H1 (cell line): ENCODE measurements at regions not wholly inside any gene's neighbourhood (a gene's known extent, or its start where the extent isn't known, plus 50 kb on each side); places are given as distances from the start of the nearest gene placed in this dataset.

Experiments
- CTCF ChIA-PET: fragments of 300-600 bp; sonication (Branson Sonifier 250); formaldehyde crosslinking; loops from one replicate; lab custom pipeline; 2021; ENCODE audit not compliant: partially characterized antibody; lab: Charles Lee
- POLR2A ChIA-PET: fragments of 300-600 bp; sonication (Branson Sonifier 250); formaldehyde crosslinking; loops from one replicate; lab custom pipeline; 2021; ENCODE audit warnings: inconsistent platforms; ENCODE audit not compliant: partially characterized antibody; lab: Charles Lee
- DNase-seq, 2 experiments: peaks; one replicate each; pipeline versions ENCODE4 v3.0.0 to v3.0.0-alpha.2; 2010 to 2022; ENCODE audit warnings: low spot score in 2 of 2, low read depth in 1 of 2, mixed read lengths in 1 of 2
- FAIRE-seq: peaks from 2 replicates; lab custom pipeline; 2011; peaks lifted over from hg19 to GRCh38; lab: Jason Lieb, UNC
- H2AFZ ChIP-seq: 2 replicates; pipeline ENCODE4 v1.8.1; 2012; ENCODE audit warnings: low read length, inconsistent platforms
- H2AK5ac ChIP-seq: 2 replicates; pipeline ENCODE4 v1.6.1; 2013; ENCODE audit warnings: low read depth, low read length
- H2BK120ac ChIP-seq: replicated peaks from 2 replicates; pipeline ENCODE3; 2013; ENCODE audit warnings: low read depth, low read length, inconsistent platforms
- H2BK12ac ChIP-seq: 2 replicates; pipeline ENCODE4 v1.6.1; 2013; ENCODE audit warnings: low read depth, low read length
- H2BK15ac ChIP-seq: 2 replicates; pipeline ENCODE4 v1.6.1; 2013; ENCODE audit warnings: low read length
- H2BK20ac ChIP-seq: 2 replicates; pipeline ENCODE4 v1.6.1; 2013; ENCODE audit warnings: low read length
- H2BK5ac ChIP-seq: 2 replicates; pipeline ENCODE4 v1.6.1; 2013; ENCODE audit warnings: low read depth, low read length
- H3K14ac ChIP-seq: 2 replicates; pipeline ENCODE4 v1.6.1; 2013; ENCODE audit warnings: inconsistent platforms; ENCODE audit not compliant: insufficient read length
- H3K18ac ChIP-seq: 2 replicates; pipeline ENCODE4 v1.6.1; 2013; ENCODE audit warnings: low read length; ENCODE audit errors: extremely low read depth
- H3K23ac ChIP-seq: 2 replicates; pipeline ENCODE4 v1.6.1; 2013; ENCODE audit warnings: inconsistent platforms; ENCODE audit not compliant: insufficient read length
- H3K23me2 ChIP-seq: 2 replicates; pipeline ENCODE4 v1.6.1; 2013; ENCODE audit warnings: low read depth, low read length
- H3K27ac ChIP-seq: 2 replicates; pipeline ENCODE4 v1.6.1; 2011; ENCODE audit warnings: low read depth, low read length, inconsistent platforms
- H3K27me3 ChIP-seq, 4 experiments: replicated peaks in 1 of 4; 1 replicate in 1 of 4; 2 replicates in 3 of 4; pipeline versions ENCODE4 v1.6.1 to v1.8.1; 2011 to 2013; ENCODE audit warnings: low read length in 3 of 4, mild to moderate bottlenecking in 3 of 4, inconsistent platforms in 2 of 4, mixed read lengths in 2 of 4, moderate library complexity in 1 of 4; ENCODE audit not compliant: control insufficient read depth in 3 of 4, insufficient read depth in 3 of 4; ENCODE audit errors: extremely low read depth in 1 of 4
- H3K36me3 ChIP-seq, 4 experiments: 2 replicates each; pipeline versions ENCODE4 v1.6.1 to v1.8.1; 2011 to 2013; ENCODE audit warnings: mild to moderate bottlenecking in 4 of 4, low read length in 3 of 4, moderate library complexity in 2 of 4, control low read depth in 1 of 4, inconsistent platforms in 1 of 4; ENCODE audit not compliant: insufficient read depth in 4 of 4, control insufficient read depth in 2 of 4
- H3K4ac ChIP-seq: replicated peaks from 2 replicates; pipeline ENCODE3; 2013; ENCODE audit warnings: low read length, low read depth, mixed read lengths, inconsistent platforms; ENCODE audit not compliant: insufficient read length
- H3K4me1 ChIP-seq, 4 experiments: replicated peaks in 1 of 4; 1 replicate in 1 of 4; 2 replicates in 3 of 4; pipeline versions ENCODE4 v1.6.1 to v1.8.1; 2011 to 2013; ENCODE audit warnings: low read length in 3 of 4, inconsistent platforms in 2 of 4, mixed read lengths in 1 of 4; ENCODE audit not compliant: insufficient read depth in 4 of 4, control insufficient read depth in 3 of 4
- H3K4me2 ChIP-seq, 2 experiments: 2 replicates each; pipeline versions ENCODE4 v1.6.1 to v1.8.1; 2011 to 2013; ENCODE audit warnings: low read depth in 2 of 2, low read length in 2 of 2, control low read depth in 1 of 2, inconsistent platforms in 1 of 2, mild to moderate bottlenecking in 1 of 2; ENCODE audit not compliant: insufficient read depth in 1 of 2
- H3K4me3 ChIP-seq, 4 experiments: fragments of 200-600, 300-600 bp in 1 of 4; sonication (generic), shearing (Covaris generic), sonication (Bioruptor Twin) in 1 of 4; 2 replicates each; pipeline versions ENCODE4 v1.5.1 to v1.8.1; 2011 to 2016; ENCODE audit warnings: low read length in 4 of 4, low read depth in 3 of 4, control low read depth in 2 of 4, inconsistent platforms in 2 of 4, mild to moderate bottlenecking in 2 of 4, mixed read lengths in 1 of 4, moderate library complexity in 1 of 4; ENCODE audit not compliant: insufficient read depth in 2 of 4; ENCODE audit errors: extremely low read depth in 1 of 4
- H3K56ac ChIP-seq: replicated peaks from 2 replicates; pipeline ENCODE3; 2013; ENCODE audit warnings: low read depth, mild to moderate bottlenecking, mixed read lengths, low read length, inconsistent platforms; ENCODE audit not compliant: insufficient read length
- H3K79me1 ChIP-seq: 2 replicates; pipeline ENCODE4 v1.6.1; 2013; ENCODE audit warnings: low read depth, low read length, control low read depth
- H3K79me2 ChIP-seq, 2 experiments: 2 replicates each; pipeline versions ENCODE4 v1.6.1 to v1.8.1; 2012 to 2013; ENCODE audit warnings: low read length in 2 of 2, mild to moderate bottlenecking in 2 of 2, inconsistent platforms in 1 of 2; ENCODE audit not compliant: insufficient read depth in 2 of 2, control insufficient read depth in 1 of 2
- H3K9ac ChIP-seq, 4 experiments: replicated peaks in 1 of 4; 1 replicate in 1 of 4; 2 replicates in 3 of 4; pipeline versions ENCODE4 v1.6.1 to v1.8.1; 2011 to 2013; ENCODE audit warnings: low read depth in 3 of 4, low read length in 3 of 4, control low read depth in 2 of 4, mild to moderate bottlenecking in 2 of 4, moderate library complexity in 2 of 4, inconsistent platforms in 1 of 4; ENCODE audit errors: extremely low read depth in 1 of 4
- H3K9me3 ChIP-seq, 2 experiments: 2 replicates each; pipeline versions ENCODE4 v1.6.1 to v1.8.1; 2012 to 2013; ENCODE audit warnings: mild to moderate bottlenecking in 2 of 2, moderate library complexity in 2 of 2, control low read depth in 1 of 2, inconsistent platforms in 1 of 2, low read depth in 1 of 2, low read length in 1 of 2, mixed read lengths in 1 of 2; ENCODE audit not compliant: insufficient read depth in 2 of 2
- H4K20me1 ChIP-seq, 2 experiments: replicated peaks in 1 of 2; 2 replicates each; pipeline versions ENCODE3 to v1.8.1; 2011 to 2013; ENCODE audit warnings: inconsistent platforms in 2 of 2, low read length in 2 of 2, mild to moderate bottlenecking in 1 of 2; ENCODE audit not compliant: insufficient read depth in 2 of 2, control insufficient read depth in 1 of 2
- H4K5ac ChIP-seq: 2 replicates; pipeline ENCODE4 v1.6.1; 2013; ENCODE audit warnings: low read length, low read depth, mixed read lengths, inconsistent platforms; ENCODE audit not compliant: insufficient read length
- H4K8ac ChIP-seq: 2 replicates; pipeline ENCODE4 v1.8.0; 2013; ENCODE audit warnings: mild to moderate bottlenecking, moderate library complexity, low read length, inconsistent platforms; ENCODE audit not compliant: insufficient read depth; ENCODE audit errors: extremely low read depth
- H4K91ac ChIP-seq: replicated peaks from 2 replicates; pipeline ENCODE3; 2013; ENCODE audit warnings: low read length, mixed read lengths, inconsistent platforms; ENCODE audit not compliant: insufficient read length
- ATF2 ChIP-seq: IDR thresholded peaks from 2 replicates; pipeline ENCODE4 v1.6.1; 2012; ENCODE audit warnings: low read length, inconsistent platforms
- NRF1 ChIP-seq: IDR thresholded peaks from 2 replicates; pipeline ENCODE4 v1.6.1; 2011; ENCODE audit warnings: mild to moderate bottlenecking, low read depth, low read length, improper control_type of control experiment
- PHF8 ChIP-seq: fragments of 200-600 bp; sonication (generic); conservative IDR thresholded peaks from 2 replicates; pipeline ENCODE4 v1.7.1; 2012; ENCODE audit warnings: low read depth, mild to moderate bottlenecking, inconsistent platforms, low read length, moderate library complexity
- WGBS, 2 experiments: shearing (Covaris generic) in 1 of 2; methylation state at CpG; one replicate each; pipeline versions ENCODE4 v1.1.6 to v1.1.7; 2013 to 2015; ENCODE audit warnings: low lambda C conversion rate in 2 of 2, mixed read lengths in 2 of 2, inconsistent platforms in 1 of 2, low coverage in 1 of 2, missing lambda C conversion rate in 1 of 2; ENCODE audit not compliant: insufficient replicate concordance in 2 of 2, insufficient coverage in 1 of 2, insufficient read length in 1 of 2; ENCODE audit errors: extremely low coverage in 1 of 2, missing lambda C conversion rate in 1 of 2; 5-methylcytosine and 5-hydroxymethylcytosine counted together

- H3K18ac ChIP-seq = no peak overlapping the region
- H3K9ac ChIP-seq = no peak overlapping the region
- no peaks in the 10 kb centered on the region for H3K4me1 ChIP-seq
- no peak overlapping the region for H3K4me3 ChIP-seq
- peaks cover 3 to 4% of the 10 kb centered on the region in 2 experiments; a peak in 1 of 4 replicates for H3K9me3 ChIP-seq
- H3K23ac ChIP-seq = no peak overlapping the region
- H3K4ac ChIP-seq = no peak overlapping the region
- H3K36me3 ChIP-seq = no peaks in the 10 kb centered on the region
- POLR2A ChIA-PET = no interaction called here
- no peaks in the 10 kb centered on the region for H3K79me1 ChIP-seq
- H3K23me2 ChIP-seq = no peaks in the 10 kb centered on the region; the same call in 1 of the 2 replicates
- H2BK15ac ChIP-seq = no peak overlapping the region
- H2BK5ac ChIP-seq = no peak overlapping the region
- no peak for FAIRE-seq
- TF ChIP-seq PHF8 (no peak), ATF2 (no peak), NRF1 (no peak)
- H3K14ac ChIP-seq = no peak overlapping the region
- H2BK120ac ChIP-seq = no peak overlapping the region
- H4K91ac ChIP-seq = no peak overlapping the region
- DNase-seq = no peak
- H4K8ac ChIP-seq = no peak overlapping the region
- H3K79me2 ChIP-seq = no peaks in the 10 kb centered on the region
- no peak overlapping the region for H3K4me2 ChIP-seq
- no peak overlapping the region for H3K56ac ChIP-seq
- no peak overlapping the region for H3K27ac ChIP-seq
- H4K20me1 ChIP-seq = no peaks in the 10 kb centered on the region
- no peak overlapping the region for H2BK20ac ChIP-seq
- H4K5ac ChIP-seq = no peak overlapping the region
- CTCF ChIA-PET = no interaction called here
- 86% methylated on average over 1 of the region's 1 CpG; no CpG with 5 or more reads in 1 of the 2 experiments for WGBS, 2 experiments
- H3K27me3 ChIP-seq = peaks cover 0 to 1% (median 0%) of the 10 kb centered on the region in 4 experiments; a peak in 1 of 7 replicates
- no peak overlapping the region for H2AK5ac ChIP-seq
- H2BK12ac ChIP-seq = no peak overlapping the region
- no peak overlapping the region for H2AFZ ChIP-seq
Observed at GRCh38 chr11:14577292-14577691, 57.1 kb upstream of the PSMA1 start.
